GM12878 (cell line): ENCODE measurements at regions not wholly inside any gene's neighbourhood (a gene's known extent, or its start where the extent isn't known, plus 50 kb on each side); places are given as distances from the start of the nearest gene placed in this dataset.
"Not testable (repeated sequence)": the region's sequence is repeated elsewhere in the genome, so short reads cannot be mapped to it uniquely, and the experiment has no call there.

Source experiments
- ATAC-seq: fragments of 200-7000 bp; cut with Tn5 transposase; 3 replicates; pipeline ENCODE4 v1.9.1; 2020; ENCODE audit warnings: mild to moderate bottlenecking, moderate library complexity
- BruUV-seq: library from RNA; stranded (reverse); fragments of 400-500 nt; replicated peaks from 2 replicates; lab custom pipeline; 2021; lab: Mats Ljungman, UMichigan
- CTCF ChIA-PET: fragments of 300-600 bp; sonication (Branson Sonifier 250); formaldehyde crosslinking; extraction: SDS; loops from one replicate; lab custom pipeline; 2021; ENCODE audit warnings: inconsistent platforms; lab: Yijun Ruan, JAX
- POLR2A ChIA-PET: fragments of 350-600 bp; formaldehyde crosslinking; extraction: SDS; loops from one replicate; lab custom pipeline; 2021; ENCODE audit warnings: inconsistent platforms; lab: Charles Lee
- RAD21 ChIA-PET: fragments of 300-600 bp; sonication (Branson Sonifier 250); formaldehyde crosslinking; loops from one replicate; lab custom pipeline; 2023; ENCODE audit warnings: antibody characterized with exemption; ENCODE audit not compliant: unreplicated experiment; lab: Charles Lee
- SMC1A ChIA-PET: fragments of 300-600 bp; sonication (Branson Sonifier 250); formaldehyde crosslinking; loops from one replicate; lab custom pipeline; 2023; ENCODE audit not compliant: unreplicated experiment, uncharacterized antibody; lab: Charles Lee
- DNase-seq: peaks from one replicate; pipeline ENCODE4 v3.0.0-alpha.2; 2011; ENCODE audit warnings: low read depth, low spot score
- FAIRE-seq: peaks from 3 replicates; lab custom pipeline; 2011; peaks lifted over from hg19 to GRCh38; lab: Jason Lieb, UNC
- H2AFZ ChIP-seq: 2 replicates; pipeline ENCODE4 v1.6.0; 2011; ENCODE audit warnings: low read depth, low read length, control low read depth; ENCODE audit not compliant: control insufficient read depth
- H3K27ac ChIP-seq: 2 replicates; pipeline ENCODE4 v1.5.1; 2011; ENCODE audit warnings: control low read depth; ENCODE audit not compliant: control insufficient read depth, insufficient read depth
- H3K27me3 ChIP-seq, 2 experiments: replicated peaks in 1 of 2; 2 replicates each; pipeline versions ENCODE4 v1.6.0 to v1.6.1; 2011; ENCODE audit warnings: low read length in 1 of 2; ENCODE audit not compliant: control insufficient read depth in 2 of 2, insufficient read depth in 2 of 2
- H3K36me3 ChIP-seq, 2 experiments: 2 replicates each; pipeline ENCODE4 v1.5.1; 2011; ENCODE audit warnings: low read length in 1 of 2; ENCODE audit not compliant: control insufficient read depth in 2 of 2, insufficient read depth in 2 of 2
- H3K4me1 ChIP-seq: 2 replicates; pipeline ENCODE4 v1.6.1; 2011; ENCODE audit warnings: mild to moderate bottlenecking, low read length, moderate library complexity, mixed read lengths; ENCODE audit not compliant: control insufficient read depth, insufficient read depth
- H3K4me2 ChIP-seq: 2 replicates; pipeline ENCODE4 v1.6.0; 2011; ENCODE audit warnings: control low read depth; ENCODE audit not compliant: control insufficient read depth, insufficient read depth
- H3K4me3 ChIP-seq: fragments of 200-600 bp; sonication (generic); 2 replicates; pipeline ENCODE4 v1.5.1; 2016
- H3K79me2 ChIP-seq: 2 replicates; pipeline ENCODE4 v1.6.0; 2011; ENCODE audit warnings: low read length; ENCODE audit not compliant: control insufficient read depth, insufficient read depth
- H3K9ac ChIP-seq: 2 replicates; pipeline ENCODE4 v1.8.0; 2011; ENCODE audit warnings: low read length, control low read depth, mixed read lengths; ENCODE audit not compliant: control insufficient read depth, insufficient read depth
- H3K9me3 ChIP-seq: replicated peaks from 3 replicates; pipeline ENCODE4 v1.5.1; 2011; ENCODE audit warnings: mild to moderate bottlenecking, low read length; ENCODE audit not compliant: control insufficient read depth, insufficient read depth
- H4K20me1 ChIP-seq: 2 replicates; pipeline ENCODE4 v1.6.0; 2011; ENCODE audit not compliant: control insufficient read depth, insufficient read depth
- MYC ChIP-seq: IDR thresholded peaks from 2 replicates; pipeline ENCODE4 v1.6.1; 2011; ENCODE audit warnings: mild to moderate bottlenecking, low read length, moderate library complexity, inconsistent platforms; ENCODE audit not compliant: insufficient read depth, insufficient replicate concordance, insufficient read length, severe bottlenecking
- ZBTB11 ChIP-seq: fragments of 450-650 bp; formaldehyde crosslinking; IDR thresholded peaks from 2 replicates; pipeline ENCODE4 v1.5.0; 2022; ENCODE audit warnings: mild to moderate bottlenecking, missing genetic modification characterization
- in situ Hi-C: fragments of 300-500 bp; cut with MboI; formaldehyde crosslinking; loops from 9 replicates; pipeline ENCODE4 v1.14.3; 2018; ENCODE audit warnings: mixed read lengths
- intact Hi-C: fragments of 100-400 bp; cut with micrococcal nuclease; formaldehyde crosslinking; loops from one replicate; pipeline ENCODE4 v1.14.2; 2022; ENCODE audit not compliant: unreplicated experiment

DNA sequence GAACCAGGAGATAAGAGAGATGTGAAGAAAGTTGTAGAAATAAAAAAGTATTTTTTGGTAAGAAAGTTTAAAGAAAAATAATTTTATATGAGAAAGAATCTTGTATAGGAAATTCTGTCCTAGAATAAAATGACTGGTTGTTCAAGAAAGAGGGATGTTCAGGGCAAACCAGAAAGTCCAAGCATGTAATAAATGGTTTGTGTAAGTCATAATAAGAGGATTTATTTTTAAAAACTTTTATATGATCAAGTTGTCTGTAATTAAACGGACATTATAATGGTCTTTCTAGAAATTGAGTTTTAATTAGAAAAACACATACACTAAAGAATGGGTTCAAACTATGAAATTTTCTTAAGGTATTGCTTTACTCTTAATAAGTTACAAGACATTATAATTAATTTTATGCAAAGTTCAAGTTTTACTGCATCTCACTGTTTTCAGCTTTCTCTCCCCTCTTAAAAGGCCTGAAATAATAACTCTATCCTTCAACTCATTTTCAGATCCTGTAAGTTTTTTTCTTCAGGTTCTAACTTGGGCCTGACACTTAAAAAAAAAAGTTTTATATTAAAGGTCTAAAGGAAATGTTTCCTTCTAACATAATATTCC, 56.1 kb upstream of the ZNF300 start (continued):
- TF ChIP-seq MYC (no peak), ZBTB11 (CRISPR knock-in tag) (no peak)

GRCh38 chr5:150960323-150960722, 55.5 kb upstream of the ZNF300 start:
- H3K9me3 ChIP-seq, H3K79me2 ChIP-seq, H3K4me3 ChIP-seq, RAD21 ChIA-PET, H2AFZ ChIP-seq, CTCF ChIA-PET, H3K9ac ChIP-seq, H3K27ac ChIP-seq, ATAC-seq, H3K4me2 ChIP-seq, H3K27me3 ChIP-seq, H3K4me1 ChIP-seq, DNase-seq, POLR2A ChIA-PET, FAIRE-seq, BruUV-seq, H3K36me3 ChIP-seq, intact Hi-C loops, H4K20me1 ChIP-seq, in situ Hi-C loops: not testable (repeated sequence)
- SMC1A ChIA-PET = interaction anchor here (0.7 kb wide), 1 partner anchor 11 kb away, joined by 3 read pairs; no protein-coding TSS in a partner anchor
